ENCODE measurements at regions not wholly inside any gene's neighbourhood (a gene's known extent, or its start where the extent isn't known, plus 50 kb on each side); places are given as distances from the start of the nearest gene placed in this dataset.

- TF ChIP-seq FOXP4 (CRISPR knock-in tag; IDR thresholded peaks at IDR 0.05), result no peak
- no peak for TF ChIP-seq TEAD4 (CRISPR knock-in tag; IDR thresholded peaks at IDR 0.05)
- no peak for TF ChIP-seq CTCF (IDR thresholded peaks at IDR 0.05)
- TF ChIP-seq NR2C2 (CRISPR knock-in tag; IDR thresholded peaks at IDR 0.05), result no peak
- no peak for TF ChIP-seq SMAD4 (CRISPR knock-in tag; IDR thresholded peaks at IDR 0.05)
- no peak for TF ChIP-seq JAZF1 (CRISPR knock-in tag; IDR thresholded peaks at IDR 0.05)
- TF ChIP-seq NFYB (CRISPR knock-in tag; conservative IDR thresholded peaks at IDR 0.05; ENCODE audit: low read depth), result no peak
- TF ChIP-seq STAT6 (CRISPR knock-in tag; conservative IDR thresholded peaks at IDR 0.05; ENCODE audit: low read depth), result no peak
- TF ChIP-seq TCF7 (CRISPR knock-in tag; IDR thresholded peaks at IDR 0.05; ENCODE audit: low read depth), result no peak
Measured at GRCh38 chr6:169981568-169981967, 230.1 kb downstream of the ERMARD start (continued).

DNA sequence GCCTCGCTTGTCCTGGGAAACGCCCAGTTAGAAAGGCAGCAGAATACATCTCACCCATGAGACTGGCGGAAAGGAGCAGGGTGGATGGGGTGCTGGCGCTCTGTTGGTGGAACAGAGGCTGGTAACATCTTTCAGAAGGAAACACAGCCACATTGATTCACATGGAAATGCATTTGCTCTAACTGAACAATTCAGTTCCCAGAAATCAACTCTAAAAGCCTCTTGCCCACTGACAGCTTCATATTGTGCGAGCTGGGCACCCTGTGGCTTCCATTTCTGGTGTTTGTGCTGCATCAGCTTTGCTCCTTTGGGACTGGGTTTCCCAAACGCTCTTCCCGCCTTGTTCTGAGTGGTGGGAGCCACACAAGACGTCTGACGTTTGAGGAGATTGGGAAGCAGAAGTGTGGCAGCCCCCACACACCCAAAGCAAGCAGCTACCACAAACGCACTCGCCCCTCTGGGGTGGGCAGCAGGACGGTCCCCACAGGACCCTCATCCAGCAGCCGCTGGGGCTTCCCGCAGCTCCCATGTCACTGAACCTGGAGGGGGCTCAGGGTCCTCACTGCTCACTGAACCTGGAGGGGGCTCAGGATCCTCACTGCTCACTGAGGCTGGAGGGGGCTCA, 229.5 kb downstream of the ERMARD start:
- Mint-ChIP-seq H3K27ac (no peak overlapping the region), H3K4me3 (no peak overlapping the region), H3K4me1 (no peaks in the 10 kb centered on the region), H3K27me3 (ENCODE audit: low read depth) (no peaks in the 10 kb centered on the region), H3K36me3 (no peaks in the 10 kb centered on the region), H3K9me3 (no peaks in the 10 kb centered on the region)
- CTCF ChIA-PET, result no interaction called here
- DNase-seq (ENCODE audit: low spot score), result no peak
- ATAC-seq, result no peak
- POLR2A ChIA-PET, result interaction anchor here (0.6 kb wide), 1 partner anchor 538 kb away, joined by 3 read pairs; no protein-coding TSS in a partner anchor
- TF ChIP-seq RORB (CRISPR knock-in tag; IDR thresholded peaks at IDR 0.05) (no peak), NR1H2 (CRISPR knock-in tag; IDR thresholded peaks at IDR 0.05) (no peak), ZNF416 (CRISPR knock-in tag; IDR thresholded peaks at IDR 0.05) (no peak), NR2C2 (CRISPR knock-in tag; IDR thresholded peaks at IDR 0.05) (no peak)

DNA sequence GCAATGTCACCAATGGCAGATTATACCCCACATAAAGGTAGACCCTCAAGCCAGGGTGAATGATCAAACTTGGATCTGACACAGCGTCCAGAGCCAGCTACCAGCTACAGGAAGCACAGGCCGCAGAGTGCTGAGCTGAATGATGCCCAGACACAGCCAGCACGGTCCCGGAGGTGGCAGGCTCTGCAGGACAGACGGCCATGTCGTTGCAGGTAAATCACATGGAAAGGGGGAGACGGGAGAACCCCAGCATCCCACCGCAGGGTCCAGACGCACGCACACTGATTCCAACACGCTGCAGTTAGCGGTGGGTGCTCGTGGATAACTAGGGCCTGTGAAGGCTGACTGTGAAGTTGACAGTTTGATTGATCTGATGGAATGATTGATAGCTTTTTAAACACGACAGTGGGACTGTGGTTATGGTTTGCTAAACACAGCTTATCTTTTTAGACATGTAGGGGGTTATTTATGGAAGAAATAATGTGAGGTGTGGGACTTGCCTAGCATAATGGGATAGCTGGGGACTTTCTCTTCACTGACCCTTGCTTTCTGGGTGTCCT, 228.5 kb downstream of the ERMARD start:
- no peaks in the 10 kb centered on the region for H3K36me3 Mint-ChIP-seq
- ATAC-seq (no peak), DNase-seq (ENCODE audit: low spot score) (no peak)
- POLR2A ChIA-PET, result no interaction called here
- no peak overlapping the region for H3K4me3 Mint-ChIP-seq
- H3K27ac Mint-ChIP-seq, result no peak overlapping the region
- CTCF ChIA-PET, result interaction anchor here (0.8 kb wide), 1 partner anchor 148 kb away, joined by 3 read pairs; no protein-coding TSS in a partner anchor
- no peaks in the 10 kb centered on the region for H3K9me3 Mint-ChIP-seq
- no peaks in the 10 kb centered on the region for H3K27me3 Mint-ChIP-seq (ENCODE audit: low read depth)
- no peaks in the 10 kb centered on the region for H3K4me1 Mint-ChIP-seq
- TF ChIP-seq PRRX2 (CRISPR knock-in tag; IDR thresholded peaks at IDR 0.05), result no peak
- no peak for TF ChIP-seq TEAD1 (CRISPR knock-in tag; IDR thresholded peaks at IDR 0.05)
- no peak for TF ChIP-seq ARID4B (CRISPR knock-in tag; IDR thresholded peaks at IDR 0.05; ENCODE audit: borderline replicate concordance)
- TF ChIP-seq ETV6 (CRISPR knock-in tag; IDR thresholded peaks at IDR 0.05), result no peak
- no peak for TF ChIP-seq NR3C1 (CRISPR knock-in tag; conservative IDR thresholded peaks at IDR 0.05; ENCODE audit: low read depth)
- TF ChIP-seq NR2C2 (CRISPR knock-in tag; IDR thresholded peaks at IDR 0.05), result no peak
- TF ChIP-seq, protein P1, sequence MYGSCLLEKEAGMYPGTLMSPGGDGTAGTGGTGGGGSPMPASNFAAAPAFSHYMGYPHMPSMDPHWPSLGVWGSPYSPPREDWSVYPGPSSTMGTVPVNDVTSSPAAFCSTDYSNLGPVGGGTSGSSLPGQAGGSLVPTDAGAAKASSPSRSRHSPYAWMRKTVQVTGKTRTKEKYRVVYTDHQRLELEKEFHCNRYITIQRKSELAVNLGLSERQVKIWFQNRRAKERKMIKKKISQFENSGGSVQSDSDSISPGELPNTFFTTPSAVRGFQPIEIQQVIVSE (CRISPR knock-in tag; IDR thresholded peaks at IDR 0.05; ENCODE audit: borderline replicate concordance), result no peak

Measured in WTC11 (cell line).